NCI-H345 treated with DMSO at 0.1 percent for 48 hours (cell line): ENCODE measurements at regions not wholly inside any gene's neighbourhood (a gene's known extent, or its start where the extent isn't known, plus 50 kb on each side); places are given as distances from the start of the nearest gene placed in this dataset.
"Not testable (repeated sequence)": the region's sequence is repeated elsewhere in the genome, so short reads cannot be mapped to it uniquely, and the experiment has no call there.

Experiments
- DNase-seq: peaks from one replicate; lab custom pipeline; 2025; ENCODE audit not compliant: unreplicated experiment; lab: John Stamatoyannopoulos, UW

GRCh38 chr9:89926691-89927220 is 321.9 kb downstream of the GADD45G start:
- DNase-seq: no peak

GRCh38 chr9:89928106-89928505 is 323.3 kb downstream of the GADD45G start:
- DNase-seq: no peak

- DNase-seq: no peak
Measured at GRCh38 chr9:89928521-89929275, 323.9 kb downstream of the GADD45G start.

GRCh38 chr9:89929315-89929672 is 324.5 kb downstream of the GADD45G start:
- DNase-seq: no peak

- DNase-seq: peak; percentile 16
Measured at GRCh38 chr9:89929673-89930480, 325.1 kb downstream of the GADD45G start.

- DNase-seq: no peak
Measured at GRCh38 chr9:89933578-89933977, 328.8 kb downstream of the GADD45G start.

GRCh38 chr9:89935115-89935514 is 330.3 kb downstream of the GADD45G start:
- peak; percentile 40 for DNase-seq

- no peak for DNase-seq
Measured at GRCh38 chr9:89935801-89936200, 331.0 kb downstream of the GADD45G start.

GRCh38 chr9:89937051-89937450 is 332.2 kb downstream of the GADD45G start:
- no peak for DNase-seq

GRCh38 chr9:89939181-89939580 is 334.4 kb downstream of the GADD45G start:
- DNase-seq: no peak

GRCh38 chr9:89939626-89940292 is 334.9 kb downstream of the GADD45G start:
- DNase-seq: no peak

GRCh38 chr9:89940625-89941024 is 335.8 kb downstream of the GADD45G start:
- DNase-seq: no peak

- no peak for DNase-seq
Measured at GRCh38 chr9:89941875-89942274, 337.1 kb downstream of the GADD45G start.

- DNase-seq: no peak
Measured at GRCh38 chr9:89942643-89943042, 337.8 kb downstream of the GADD45G start.

GRCh38 chr9:89943309-89943708 is 338.5 kb downstream of the GADD45G start:
- DNase-seq: no peak

- no peak for DNase-seq
Measured at GRCh38 chr9:89943728-89944127, 338.9 kb downstream of the GADD45G start.

- no peak for DNase-seq
Measured at GRCh38 chr9:89945133-89945532, 340.3 kb downstream of the GADD45G start.

GRCh38 chr9:89946741-89947140 is 341.9 kb downstream of the GADD45G start:
- DNase-seq: no peak

GRCh38 chr9:89949111-89949510 is 344.3 kb downstream of the GADD45G start:
- DNase-seq: no peak

GRCh38 chr9:89951675-89952074 is 346.9 kb downstream of the GADD45G start:
- DNase-seq: no peak

GRCh38 chr9:89952401-89952800 is 347.6 kb downstream of the GADD45G start:
- no peak for DNase-seq

GRCh38 chr9:89953263-89953662 is 348.5 kb downstream of the GADD45G start:
- DNase-seq: not testable (repeated sequence)
